Mononuclear cell (primary cell): ENCODE measurements at regions not wholly inside any gene's neighbourhood (a gene's known extent, or its start where the extent isn't known, plus 50 kb on each side); places are given as distances from the start of the nearest gene placed in this dataset.

Source experiments
- H3K27me3 ChIP-seq: 2 replicates; pipeline ENCODE4 v1.6.0; 2011; ENCODE audit warnings: low read length, control low read depth; ENCODE audit not compliant: insufficient read depth
- H3K4me1 ChIP-seq: 2 replicates; pipeline ENCODE4 v1.5.1; 2011; ENCODE audit warnings: mild to moderate bottlenecking, low read length, control low read depth; ENCODE audit not compliant: insufficient read depth
- H3K4me3 ChIP-seq: 2 replicates; pipeline ENCODE4 v1.5.1; 2011; ENCODE audit warnings: mild to moderate bottlenecking, low read length, moderate library complexity
- H3K9me3 ChIP-seq: 2 replicates; pipeline ENCODE4 v1.5.1; 2011; ENCODE audit warnings: low read depth, mild to moderate bottlenecking, control low read depth, low read length

GRCh38 chr9:32837551-32838058 is 54.3 kb downstream of the TMEM215 start:
- H3K27me3 ChIP-seq = peaks cover 7% of the 10 kb centered on the region
- no peaks in the 10 kb centered on the region for H3K4me1 ChIP-seq
- H3K4me3 ChIP-seq = no peak overlapping the region
- H3K9me3 ChIP-seq = no peaks in the 10 kb centered on the region

GRCh38 chr9:32839013-32839885 is 55.9 kb downstream of the TMEM215 start:
- no peak overlapping the region for H3K4me3 ChIP-seq
- peaks cover 7% of the 10 kb centered on the region for H3K27me3 ChIP-seq
- H3K9me3 ChIP-seq = no peaks in the 10 kb centered on the region
- H3K4me1 ChIP-seq = no peaks in the 10 kb centered on the region

GRCh38 chr9:32841314-32841713 is 58.0 kb downstream of the TMEM215 start:
- Histone ChIP-seq H3K9me3 (no peaks in the 10 kb centered on the region), H3K27me3 (peaks cover 3% of the 10 kb centered on the region), H3K4me3 (no peak overlapping the region), H3K4me1 (no peaks in the 10 kb centered on the region)

- Histone ChIP-seq H3K4me3 (no peak overlapping the region), H3K4me1 (no peaks in the 10 kb centered on the region), H3K9me3 (no peaks in the 10 kb centered on the region), H3K27me3 (peaks cover 3% of the 10 kb centered on the region)
Observed at GRCh38 chr9:32843295-32843694, 60.0 kb downstream of the TMEM215 start.

- no peak overlapping the region for H3K4me3 ChIP-seq
- no peaks in the 10 kb centered on the region for H3K27me3 ChIP-seq
- H3K9me3 ChIP-seq = no peaks in the 10 kb centered on the region
- H3K4me1 ChIP-seq = no peaks in the 10 kb centered on the region
Observed at GRCh38 chr9:32844259-32844658, 60.9 kb downstream of the TMEM215 start.

GRCh38 chr9:32854271-32854670 is 70.9 kb downstream of the TMEM215 start:
- no peaks in the 10 kb centered on the region for H3K9me3 ChIP-seq
- no peak overlapping the region for H3K4me3 ChIP-seq
- H3K4me1 ChIP-seq = no peaks in the 10 kb centered on the region
- no peaks in the 10 kb centered on the region for H3K27me3 ChIP-seq

GRCh38 chr9:32855752-32856151 is 72.4 kb downstream of the TMEM215 start:
- no peaks in the 10 kb centered on the region for H3K9me3 ChIP-seq
- no peaks in the 10 kb centered on the region for H3K27me3 ChIP-seq
- H3K4me1 ChIP-seq = no peaks in the 10 kb centered on the region
- H3K4me3 ChIP-seq = no peak overlapping the region

- Histone ChIP-seq H3K9me3 (no peaks in the 10 kb centered on the region), H3K27me3 (no peaks in the 10 kb centered on the region), H3K4me3 (no peak overlapping the region), H3K4me1 (no peaks in the 10 kb centered on the region)
Observed at GRCh38 chr9:32863291-32863690, 80.0 kb downstream of the TMEM215 start.

GRCh38 chr9:32864971-32865370 is 81.6 kb downstream of the TMEM215 start:
- no peaks in the 10 kb centered on the region for H3K9me3 ChIP-seq
- H3K27me3 ChIP-seq = no peaks in the 10 kb centered on the region
- no peaks in the 10 kb centered on the region for H3K4me1 ChIP-seq
- no peak overlapping the region for H3K4me3 ChIP-seq

GRCh38 chr9:32866273-32866672 is 82.9 kb downstream of the TMEM215 start:
- Histone ChIP-seq H3K9me3 (no peaks in the 10 kb centered on the region), H3K4me3 (no peak overlapping the region), H3K4me1 (no peaks in the 10 kb centered on the region), H3K27me3 (no peaks in the 10 kb centered on the region)

- Histone ChIP-seq H3K27me3 (no peaks in the 10 kb centered on the region), H3K4me3 (no peak overlapping the region), H3K4me1 (no peaks in the 10 kb centered on the region), H3K9me3 (no peaks in the 10 kb centered on the region)
Observed at GRCh38 chr9:32867026-32867425, 83.7 kb downstream of the TMEM215 start.

- H3K9me3 ChIP-seq = no peaks in the 10 kb centered on the region
- H3K4me3 ChIP-seq = no peak overlapping the region
- no peaks in the 10 kb centered on the region for H3K27me3 ChIP-seq
- no peaks in the 10 kb centered on the region for H3K4me1 ChIP-seq
Observed at GRCh38 chr9:32867601-32868204, 84.4 kb downstream of the TMEM215 start.

GRCh38 chr9:32869404-32869803 is 86.1 kb downstream of the TMEM215 start:
- Histone ChIP-seq H3K4me3 (no peak overlapping the region), H3K27me3 (no peaks in the 10 kb centered on the region), H3K4me1 (no peaks in the 10 kb centered on the region), H3K9me3 (no peaks in the 10 kb centered on the region)

GRCh38 chr9:32873131-32873530 is 89.8 kb downstream of the TMEM215 start:
- H3K27me3 ChIP-seq = no peaks in the 10 kb centered on the region
- no peak overlapping the region for H3K4me3 ChIP-seq
- no peaks in the 10 kb centered on the region for H3K4me1 ChIP-seq
- H3K9me3 ChIP-seq = no peaks in the 10 kb centered on the region

- Histone ChIP-seq H3K4me1 (no peaks in the 10 kb centered on the region), H3K4me3 (no peak overlapping the region), H3K27me3 (no peaks in the 10 kb centered on the region), H3K9me3 (no peaks in the 10 kb centered on the region)
Observed at GRCh38 chr9:32873553-32873952, 90.2 kb downstream of the TMEM215 start.

- no peaks in the 10 kb centered on the region for H3K4me1 ChIP-seq
- H3K27me3 ChIP-seq = no peaks in the 10 kb centered on the region
- H3K4me3 ChIP-seq = no peak overlapping the region
- no peaks in the 10 kb centered on the region for H3K9me3 ChIP-seq
Observed at GRCh38 chr9:32875242-32875641, 91.9 kb downstream of the TMEM215 start.
